ENCODE measurements at regions not wholly inside any gene's neighbourhood (a gene's known extent, or its start where the extent isn't known, plus 50 kb on each side); places are given as distances from the start of the nearest gene placed in this dataset.

GRCh38 chr16:77636615-77637014 is 85.7 kb upstream of the NUDT7 start:
- no peak for FAIRE-seq
- H3K27ac ChIP-seq: no peak overlapping the region

DNA sequence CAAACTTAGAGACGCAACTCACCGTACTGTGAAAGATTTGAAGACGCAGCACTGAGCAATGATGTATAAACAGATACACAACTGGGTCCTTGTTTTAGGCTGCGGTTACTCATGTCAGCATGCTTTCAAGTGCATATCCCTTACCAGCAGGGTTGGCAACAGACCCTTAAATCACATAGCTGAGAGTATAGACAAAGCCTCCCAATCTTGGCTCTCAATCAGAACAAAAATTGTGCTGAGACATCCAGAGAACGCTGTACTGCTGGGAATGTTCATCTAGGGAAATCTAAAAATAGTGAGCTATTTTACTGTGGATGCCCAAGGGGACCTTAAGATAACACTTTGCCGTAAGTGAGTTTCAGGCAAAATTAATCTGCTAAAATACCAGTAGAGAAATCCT is 84.4 kb upstream of the NUDT7 start:
- Histone ChIP-seq H3K4me2 (no peak overlapping the region), H3K4me3 (no peak overlapping the region), H3K9me3 (no peaks in the 10 kb centered on the region), H3K4me1 (no peaks in the 10 kb centered on the region), H3K27ac (no peak overlapping the region)
- 50% methylated on average over 6 of the region's 6 CpGs for WGBS (ENCODE audit: missing lambda C conversion rate)
- CTCF ChIA-PET: interaction anchor here (0.6 to 3.1 kb wide), 4 partner anchors 19 to 163 kb away, joined by 3 to 19 read pairs (median 3); no protein-coding TSS in a partner anchor
- no peak for DNase-seq (ENCODE audit: low read depth in 1 of 2, low spot score in 1 of 2)
- TF ChIP-seq ZSCAN20 (CRISPR knock-in tag; IDR thresholded peaks at IDR 0.05) (no peak), CBX8 (IDR thresholded peaks at IDR 0.05) (no peak), PHF8 (IDR thresholded peaks at IDR 0.05; ENCODE audit: borderline replicate concordance, low read depth) (no peak), HOXA7 (CRISPR knock-in tag; IDR thresholded peaks at IDR 0.05) (no peak), CBX2 (IDR thresholded peaks at IDR 0.05; ENCODE audit: borderline replicate concordance, low read depth) (no peak), EHF (CRISPR knock-in tag; IDR thresholded peaks at IDR 0.05) (no peak), JUN (IDR thresholded peaks at IDR 0.05) (no peak), CEBPB (IDR thresholded peaks at IDR 0.05) (no peak), MAZ (IDR thresholded peaks at IDR 0.05; ENCODE audit: borderline replicate concordance, low read depth, low read length) (no peak), RNF2 (IDR thresholded peaks at IDR 0.05; ENCODE audit: borderline replicate concordance, low read depth) (no peak), ZFP36 (IDR thresholded peaks at IDR 0.05; ENCODE audit: borderline replicate concordance, partially characterized antibody) (no peak), E2F6 (IDR thresholded peaks at IDR 0.05; ENCODE audit: borderline replicate concordance, low read depth) (no peak)
- TF ChIP-seq, protein P1, sequence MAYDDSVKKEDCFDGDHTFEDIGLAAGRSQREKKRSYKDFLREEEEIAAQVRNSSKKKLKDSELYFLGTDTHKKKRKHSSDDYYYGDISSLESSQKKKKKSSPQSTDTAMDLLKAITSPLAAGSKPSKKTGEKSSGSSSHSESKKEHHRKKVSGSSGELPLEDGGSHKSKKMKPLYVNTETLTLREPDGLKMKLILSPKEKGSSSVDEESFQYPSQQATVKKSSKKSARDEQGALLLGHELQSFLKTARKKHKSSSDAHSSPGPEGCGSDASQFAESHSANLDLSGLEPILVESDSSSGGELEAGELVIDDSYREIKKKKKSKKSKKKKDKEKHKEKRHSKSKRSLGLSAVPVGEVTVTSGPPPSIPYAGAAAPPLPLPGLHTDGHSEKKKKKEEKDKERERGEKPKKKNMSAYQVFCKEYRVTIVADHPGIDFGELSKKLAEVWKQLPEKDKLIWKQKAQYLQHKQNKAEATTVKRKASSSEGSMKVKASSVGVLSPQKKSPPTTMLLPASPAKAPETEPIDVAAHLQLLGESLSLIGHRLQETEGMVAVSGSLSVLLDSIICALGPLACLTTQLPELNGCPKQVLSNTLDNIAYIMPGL (CRISPR knock-in tag; IDR thresholded peaks at IDR 0.05; ENCODE audit: borderline replicate concordance): no peak
- TF ChIP-seq, protein P2, sequence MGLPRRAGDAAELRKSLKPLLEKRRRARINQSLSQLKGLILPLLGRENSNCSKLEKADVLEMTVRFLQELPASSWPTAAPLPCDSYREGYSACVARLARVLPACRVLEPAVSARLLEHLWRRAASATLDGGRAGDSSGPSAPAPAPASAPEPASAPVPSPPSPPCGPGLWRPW (IDR thresholded peaks at IDR 0.05): no peak
- ATAC-seq: no peak
- no peak for FAIRE-seq
- POLR2A ChIA-PET: no interaction called here

More at GRCh38 chr16:77636615-77637014, 85.7 kb upstream of the NUDT7 start:
- Histone ChIP-seq H3K4me2 (no peak overlapping the region), H3K9me3 (no peaks in the 10 kb centered on the region), H3K4me1 (no peaks in the 10 kb centered on the region), H3K4me3 (no peak overlapping the region)
- no peak for DNase-seq (ENCODE audit: low read depth in 1 of 2, low spot score in 1 of 2)
- ChIA-PET CTCF (interaction anchor here (1.0 kb wide), 1 partner anchor 400 kb away, joined by 4 read pairs; no protein-coding TSS in a partner anchor), POLR2A (no interaction called here)
- TF ChIP-seq SREBF2 (IDR thresholded peaks at IDR 0.05) (no peak), NR3C1 (IDR thresholded peaks at IDR 0.05) (no peak), TP53 (CRISPR knock-in tag; IDR thresholded peaks at IDR 0.05) (no peak), ZNF302 (CRISPR knock-in tag; IDR thresholded peaks at IDR 0.05) (no peak), HDAC2 (IDR thresholded peaks at IDR 0.05) (no peak), MAFK (IDR thresholded peaks at IDR 0.05; ENCODE audit: partially characterized antibody) (no peak), SMC3 (IDR thresholded peaks at IDR 0.05) (no peak), RNF2 (IDR thresholded peaks at IDR 0.05; ENCODE audit: borderline replicate concordance, low read depth) (no peak), CTCF (IDR thresholded peaks at IDR 0.05) (no peak), CBX2 (IDR thresholded peaks at IDR 0.05; ENCODE audit: borderline replicate concordance, low read depth) (no peak), RCOR1 (IDR thresholded peaks at IDR 0.05; ENCODE audit: low read depth, low read length) (no peak), NPAS2 (CRISPR knock-in tag; IDR thresholded peaks at IDR 0.05; ENCODE audit: borderline replicate concordance) (no peak), ESRRA (IDR thresholded peaks at IDR 0.05; ENCODE audit: borderline replicate concordance, low read length) (no peak), FOXS1 (CRISPR knock-in tag; IDR thresholded peaks at IDR 0.05) (no peak), FOSB (CRISPR knock-in tag; IDR thresholded peaks at IDR 0.05) (no peak), NFE2L2 (conservative IDR thresholded peaks at IDR 0.05; ENCODE audit: low read length) (no peak), POLR2A (IDR thresholded peaks at IDR 0.05; ENCODE audit: low read length) (no peak), EHMT2 (IDR thresholded peaks at IDR 0.05; ENCODE audit: low read depth) (no peak)
- WGBS (ENCODE audit: missing lambda C conversion rate): 13% methylated on average over 3 of the region's 3 CpGs
- no peak for ATAC-seq
